ENCODE measurements at regions not wholly inside any gene's neighbourhood (a gene's known extent, or its start where the extent isn't known, plus 50 kb on each side); places are given as distances from the start of the nearest gene placed in this dataset.

DNA sequence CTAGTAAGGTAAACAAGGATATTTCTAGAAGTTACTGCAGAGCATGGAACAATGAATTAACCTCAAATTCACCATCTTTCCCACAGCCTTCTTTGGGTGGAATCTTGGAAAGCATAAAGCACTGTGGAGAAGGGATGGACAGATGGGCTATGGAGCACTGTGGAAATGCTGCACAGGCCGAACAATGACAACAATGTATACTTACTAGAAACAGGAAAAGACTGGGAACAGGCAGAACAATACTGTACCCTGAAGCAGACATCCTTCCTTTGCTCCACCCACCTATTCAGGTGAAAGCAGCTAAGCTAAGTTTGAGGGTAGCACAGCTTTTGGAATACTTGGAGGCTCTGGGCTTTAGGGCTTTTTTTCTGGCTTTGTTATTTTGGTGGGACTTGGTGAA is 250.6 kb upstream of the KLF8 start:
- DNase-seq = no peak
- no peaks in the 10 kb centered on the region for H3K4me1 ChIP-seq (ENCODE audit: control insufficient read depth in 3 of 3, insufficient read depth in 2 of 3, low read depth in 1 of 3, low read length in 2 of 3)
- no peak overlapping the region for H3K27ac ChIP-seq (ENCODE audit: low read depth in 1 of 3, low read length in 2 of 3)
- WGBS, 3 donors = 60 to 86% (median 82%) methylated on average over 1 of the region's 1 CpG
- no peak for FAIRE-seq
- peaks cover 0 to 2% of the 10 kb centered on the region in 2 donors for H3K9me3 ChIP-seq (ENCODE audit: control insufficient read depth in 2 of 2, insufficient read depth in 1 of 2, low read depth in 1 of 2, low read length in 1 of 2)
- H3K27me3 ChIP-seq (ENCODE audit: control insufficient read depth in 3 of 3, insufficient read depth in 3 of 3, low read length in 3 of 3) = no peaks in the 10 kb centered on the region
- H3K4me3 ChIP-seq (ENCODE audit: low read depth in 1 of 3, low read length in 3 of 3) = no peak overlapping the region
- H3K36me3 ChIP-seq (ENCODE audit: control insufficient read depth in 3 of 3, insufficient read depth in 2 of 3, low read depth in 1 of 3, low read length in 3 of 3) = no peaks in the 10 kb centered on the region

DNA sequence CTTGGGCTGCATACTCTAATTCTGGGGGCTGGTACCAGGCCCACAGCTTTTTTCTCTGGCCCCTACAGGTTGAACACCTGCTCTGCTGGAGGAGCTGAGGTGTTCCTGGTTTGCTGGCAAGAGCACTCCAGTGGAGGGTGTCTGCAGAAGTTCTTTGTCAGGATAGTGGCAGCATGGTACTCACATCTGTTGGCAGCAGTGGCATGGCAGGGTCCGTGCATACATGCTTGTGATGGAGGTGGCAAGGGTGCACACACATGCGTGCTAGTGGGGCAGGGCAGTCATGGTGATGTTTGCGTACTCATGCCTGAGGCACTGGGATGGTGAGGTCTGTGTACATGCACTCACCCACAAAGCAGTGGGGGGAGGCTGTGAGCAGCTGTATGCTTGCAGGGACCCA is 235.5 kb upstream of the KLF8 start:
- no peaks in the 10 kb centered on the region for H3K9me3 ChIP-seq (ENCODE audit: control insufficient read depth in 2 of 2, insufficient read depth in 1 of 2, low read depth in 1 of 2, low read length in 1 of 2)
- no peak overlapping the region for H3K4me3 ChIP-seq (ENCODE audit: low read depth in 1 of 3, low read length in 3 of 3)
- no peaks in the 10 kb centered on the region for H3K27me3 ChIP-seq (ENCODE audit: control insufficient read depth in 3 of 3, insufficient read depth in 3 of 3, low read length in 3 of 3)
- WGBS, 3 donors = 64 to 89% (median 81%) methylated on average over 3 of the region's 3 CpGs
- no peaks in the 10 kb centered on the region for H3K36me3 ChIP-seq (ENCODE audit: control insufficient read depth in 3 of 3, insufficient read depth in 2 of 3, low read depth in 1 of 3, low read length in 3 of 3)
- DNase-seq = no peak
- no peaks in the 10 kb centered on the region for H3K4me1 ChIP-seq (ENCODE audit: control insufficient read depth in 3 of 3, insufficient read depth in 2 of 3, low read depth in 1 of 3, low read length in 2 of 3)
- FAIRE-seq = no peak
- H3K27ac ChIP-seq (ENCODE audit: low read depth in 1 of 3, low read length in 2 of 3) = no peak overlapping the region

DNA sequence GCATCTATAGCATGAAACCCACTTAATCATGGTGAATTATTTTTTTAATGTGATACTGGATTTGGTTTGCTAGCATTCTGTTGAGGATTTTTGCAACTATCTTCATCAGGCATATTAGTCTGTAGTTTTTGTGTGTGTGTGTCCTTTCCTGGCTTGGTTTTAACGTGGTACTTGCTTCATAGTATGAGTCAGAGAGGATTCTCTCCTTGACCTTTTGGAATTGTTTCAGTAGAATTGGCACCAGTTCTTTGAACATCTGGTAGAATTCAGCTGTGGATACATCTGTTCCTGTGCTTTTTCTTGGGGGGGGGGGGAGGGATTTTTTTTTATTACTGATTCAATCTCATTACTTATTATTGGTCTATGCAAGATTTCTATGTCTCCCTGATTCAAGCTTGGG is 232.0 kb upstream of the KLF8 start:
- H3K4me1 ChIP-seq (ENCODE audit: control insufficient read depth in 3 of 3, insufficient read depth in 2 of 3, low read depth in 1 of 3, low read length in 2 of 3) = no peaks in the 10 kb centered on the region
- 17 to 34% (median 18%) methylated on average over 1 of the region's 1 CpG for WGBS, 3 donors
- H3K27ac ChIP-seq (ENCODE audit: low read depth in 1 of 3, low read length in 2 of 3) = no peak overlapping the region
- FAIRE-seq (no peak), DNase-seq (no peak)
- no peak overlapping the region for H3K4me3 ChIP-seq (ENCODE audit: low read depth in 1 of 3, low read length in 3 of 3)
- no peaks in the 10 kb centered on the region for H3K9me3 ChIP-seq (ENCODE audit: control insufficient read depth in 2 of 2, insufficient read depth in 1 of 2, low read depth in 1 of 2, low read length in 1 of 2)
- H3K27me3 ChIP-seq (ENCODE audit: control insufficient read depth in 3 of 3, insufficient read depth in 3 of 3, low read length in 3 of 3) = no peaks in the 10 kb centered on the region
- no peaks in the 10 kb centered on the region for H3K36me3 ChIP-seq (ENCODE audit: control insufficient read depth in 3 of 3, insufficient read depth in 2 of 3, low read depth in 1 of 3, low read length in 3 of 3)

DNA sequence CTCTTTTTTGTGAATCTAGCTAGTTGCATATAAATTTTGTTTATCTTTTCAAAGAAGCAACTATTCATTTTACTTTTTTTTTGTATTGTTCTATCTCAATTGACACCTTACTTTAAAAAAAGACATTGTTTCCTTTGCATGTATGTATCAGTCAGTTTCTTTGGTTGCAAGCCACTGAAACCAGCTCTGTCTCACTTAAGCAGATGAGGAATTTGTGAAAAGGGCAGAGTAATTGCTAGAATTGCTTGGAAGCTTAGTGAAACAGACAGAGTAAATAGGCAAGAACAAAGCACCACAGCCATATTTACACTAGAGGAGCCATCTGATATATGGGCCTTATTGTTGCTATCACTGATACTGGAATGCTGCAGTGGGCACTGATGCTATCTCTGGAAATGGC is 231.4 kb upstream of the KLF8 start:
- Histone ChIP-seq H3K27ac (ENCODE audit: low read depth in 1 of 3, low read length in 2 of 3) (no peak overlapping the region), H3K4me3 (ENCODE audit: low read depth in 1 of 3, low read length in 3 of 3) (no peak overlapping the region), H3K36me3 (ENCODE audit: control insufficient read depth in 3 of 3, insufficient read depth in 2 of 3, low read depth in 1 of 3, low read length in 3 of 3) (no peaks in the 10 kb centered on the region), H3K27me3 (ENCODE audit: control insufficient read depth in 3 of 3, insufficient read depth in 3 of 3, low read length in 3 of 3) (no peaks in the 10 kb centered on the region), H3K9me3 (ENCODE audit: control insufficient read depth in 2 of 2, insufficient read depth in 1 of 2, low read depth in 1 of 2, low read length in 1 of 2) (no peaks in the 10 kb centered on the region), H3K4me1 (ENCODE audit: control insufficient read depth in 3 of 3, insufficient read depth in 2 of 3, low read depth in 1 of 3, low read length in 2 of 3) (no peaks in the 10 kb centered on the region)
- DNase-seq (no peak), FAIRE-seq (no peak)

DNA sequence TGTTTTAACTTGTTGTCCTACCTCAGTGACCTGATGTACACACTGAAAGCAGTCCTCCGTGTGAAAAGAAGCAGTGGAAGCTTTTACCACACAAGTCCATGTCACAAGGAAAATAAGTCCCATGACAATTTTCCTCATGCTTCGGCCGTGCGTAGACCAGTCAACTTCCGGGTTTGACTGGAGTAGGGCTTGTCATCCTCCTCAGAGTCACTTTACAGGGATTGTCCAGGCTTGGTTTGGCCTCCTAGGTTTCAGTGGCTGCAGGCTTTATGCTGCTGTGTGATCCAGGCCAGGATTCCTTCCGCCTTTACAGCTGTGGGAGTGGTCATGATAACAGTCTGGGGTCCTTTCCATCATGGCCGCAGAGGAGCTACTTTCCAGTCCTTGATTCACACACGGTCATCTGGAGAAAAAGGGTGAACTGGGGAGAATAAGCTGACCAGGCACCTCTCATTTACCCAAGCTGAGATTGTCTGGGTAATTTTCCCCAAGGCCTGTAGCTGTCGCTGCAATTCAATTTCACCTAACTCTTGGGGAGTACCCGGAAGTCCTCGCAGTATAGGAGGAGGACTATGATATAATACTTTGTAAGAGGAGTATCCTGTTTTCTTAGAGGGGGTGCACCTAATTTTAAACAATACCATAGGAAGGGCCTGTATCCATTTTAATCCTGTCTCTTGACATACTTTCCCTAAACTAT is 206.1 kb upstream of the KLF8 start:
- Histone ChIP-seq H3K36me3 (ENCODE audit: control insufficient read depth in 3 of 3, insufficient read depth in 2 of 3, low read depth in 1 of 3, low read length in 3 of 3) (no peaks in the 10 kb centered on the region), H3K9me3 (ENCODE audit: control insufficient read depth in 2 of 2, insufficient read depth in 1 of 2, low read depth in 1 of 2, low read length in 1 of 2) (no peaks in the 10 kb centered on the region), H3K4me3 (ENCODE audit: low read depth in 1 of 3, low read length in 3 of 3) (no peak overlapping the region), H3K4me1 (ENCODE audit: control insufficient read depth in 3 of 3, insufficient read depth in 2 of 3, low read depth in 1 of 3, low read length in 2 of 3) (no peaks in the 10 kb centered on the region), H3K27me3 (ENCODE audit: control insufficient read depth in 3 of 3, insufficient read depth in 3 of 3, low read length in 3 of 3) (no peaks in the 10 kb centered on the region), H3K27ac (ENCODE audit: low read depth in 1 of 3, low read length in 2 of 3) (no peak overlapping the region)
- FAIRE-seq (no peak), DNase-seq (no peak)
- WGBS, 3 donors = 85 to 94% (median 91%) methylated on average over 11 of the region's 11 CpGs

DNA sequence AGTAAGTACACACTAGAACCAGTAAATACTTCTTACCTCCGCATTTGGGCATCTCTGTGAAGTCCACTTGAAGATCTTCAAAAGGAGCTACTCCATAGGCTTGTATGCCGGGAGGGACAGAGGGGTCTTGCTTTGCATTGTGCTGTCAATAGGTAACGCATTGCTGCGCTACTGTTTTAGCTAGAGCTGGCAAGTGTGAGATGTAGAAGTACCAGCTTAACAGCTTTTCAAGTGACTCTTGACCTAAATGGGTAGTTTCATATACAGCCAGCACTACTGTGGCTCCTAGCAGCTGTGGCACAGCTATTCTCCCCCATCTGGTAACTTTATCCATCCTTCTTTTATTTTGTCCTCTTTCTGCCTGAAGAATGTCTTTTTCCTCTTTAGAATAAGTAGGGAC is 205.3 kb upstream of the KLF8 start:
- H3K36me3 ChIP-seq (ENCODE audit: control insufficient read depth in 3 of 3, insufficient read depth in 2 of 3, low read depth in 1 of 3, low read length in 3 of 3) = no peaks in the 10 kb centered on the region
- H3K9me3 ChIP-seq (ENCODE audit: control insufficient read depth in 2 of 2, insufficient read depth in 1 of 2, low read depth in 1 of 2, low read length in 1 of 2) = no peaks in the 10 kb centered on the region
- H3K4me1 ChIP-seq (ENCODE audit: control insufficient read depth in 3 of 3, insufficient read depth in 2 of 3, low read depth in 1 of 3, low read length in 2 of 3) = no peaks in the 10 kb centered on the region
- 91 to 98% (median 93%) methylated on average over 4 of the region's 4 CpGs for WGBS, 3 donors
- DNase-seq (no peak), FAIRE-seq (no peak)
- H3K4me3 ChIP-seq (ENCODE audit: low read depth in 1 of 3, low read length in 3 of 3) = no peak overlapping the region
- no peak overlapping the region for H3K27ac ChIP-seq (ENCODE audit: low read depth in 1 of 3, low read length in 2 of 3)
- H3K27me3 ChIP-seq (ENCODE audit: control insufficient read depth in 3 of 3, insufficient read depth in 3 of 3, low read length in 3 of 3) = no peaks in the 10 kb centered on the region

DNA sequence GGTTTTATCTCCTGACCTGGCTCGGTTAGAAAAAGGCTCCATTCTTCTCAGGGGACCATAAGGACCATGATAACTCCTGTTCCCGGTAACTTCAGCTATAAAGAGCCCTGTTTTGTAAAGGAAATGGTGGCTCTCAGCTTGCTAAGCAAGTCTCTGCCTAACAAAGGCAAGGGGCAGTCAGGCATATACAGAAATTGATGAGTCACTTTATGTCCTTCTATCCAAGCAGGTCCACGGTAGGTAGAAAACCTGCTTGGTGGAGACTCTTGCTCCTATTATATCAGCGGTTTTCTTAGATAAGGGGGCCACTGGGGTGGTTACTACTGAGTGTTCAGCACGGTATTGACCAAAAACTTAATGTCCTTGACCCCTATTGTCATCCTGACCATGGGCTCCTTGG is 203.0 kb upstream of the KLF8 start:
- WGBS, 3 donors = 63 to 75% (median 70%) methylated on average over 5 of the region's 5 CpGs

DNA sequence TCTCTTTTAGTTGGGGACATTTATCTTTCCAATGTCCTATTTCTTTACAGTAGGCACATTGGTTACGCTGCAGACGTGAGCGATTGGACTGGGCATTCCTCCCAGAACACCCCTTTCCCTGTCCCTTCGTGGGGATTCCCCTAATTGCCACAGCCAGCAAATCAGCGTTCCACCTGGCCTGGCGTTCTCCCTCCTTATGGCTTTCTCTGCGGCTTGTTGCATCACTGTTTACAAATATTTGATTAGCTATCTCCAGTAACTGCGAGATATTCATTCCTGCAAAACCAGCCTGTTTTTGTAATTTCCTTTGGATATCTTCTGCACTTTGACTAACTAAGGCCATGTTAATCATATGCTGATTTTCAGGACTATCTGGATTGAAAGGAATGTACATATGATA is 202.5 kb upstream of the KLF8 start:
- H3K27ac ChIP-seq (ENCODE audit: low read depth in 1 of 3, low read length in 2 of 3) = no peak overlapping the region
- no peaks in the 10 kb centered on the region for H3K27me3 ChIP-seq (ENCODE audit: control insufficient read depth in 3 of 3, insufficient read depth in 3 of 3, low read length in 3 of 3)
- FAIRE-seq (no peak), DNase-seq (no peak)
- H3K9me3 ChIP-seq (ENCODE audit: control insufficient read depth in 2 of 2, insufficient read depth in 1 of 2, low read depth in 1 of 2, low read length in 1 of 2) = no peaks in the 10 kb centered on the region
- WGBS, 3 donors = 75 to 84% (median 80%) methylated on average over 8 of the region's 8 CpGs
- no peak overlapping the region for H3K4me3 ChIP-seq (ENCODE audit: low read depth in 1 of 3, low read length in 3 of 3)
- no peaks in the 10 kb centered on the region for H3K36me3 ChIP-seq (ENCODE audit: control insufficient read depth in 3 of 3, insufficient read depth in 2 of 3, low read depth in 1 of 3, low read length in 3 of 3)
- no peaks in the 10 kb centered on the region for H3K4me1 ChIP-seq (ENCODE audit: control insufficient read depth in 3 of 3, insufficient read depth in 2 of 3, low read depth in 1 of 3, low read length in 2 of 3)

More for the DNA sequence above, 203.0 kb upstream of the KLF8 start:
- no peaks in the 10 kb centered on the region for H3K36me3 ChIP-seq (ENCODE audit: control insufficient read depth in 3 of 3, insufficient read depth in 2 of 3, low read depth in 1 of 3, low read length in 3 of 3)
- no peaks in the 10 kb centered on the region for H3K27me3 ChIP-seq (ENCODE audit: control insufficient read depth in 3 of 3, insufficient read depth in 3 of 3, low read length in 3 of 3)
- FAIRE-seq (no peak), DNase-seq (no peak)
- H3K27ac ChIP-seq (ENCODE audit: low read depth in 1 of 3, low read length in 2 of 3) = no peak overlapping the region
- no peaks in the 10 kb centered on the region for H3K4me1 ChIP-seq (ENCODE audit: control insufficient read depth in 3 of 3, insufficient read depth in 2 of 3, low read depth in 1 of 3, low read length in 2 of 3)
- H3K9me3 ChIP-seq (ENCODE audit: control insufficient read depth in 2 of 2, insufficient read depth in 1 of 2, low read depth in 1 of 2, low read length in 1 of 2) = no peaks in the 10 kb centered on the region
- H3K4me3 ChIP-seq (ENCODE audit: low read depth in 1 of 3, low read length in 3 of 3) = no peak overlapping the region

DNA sequence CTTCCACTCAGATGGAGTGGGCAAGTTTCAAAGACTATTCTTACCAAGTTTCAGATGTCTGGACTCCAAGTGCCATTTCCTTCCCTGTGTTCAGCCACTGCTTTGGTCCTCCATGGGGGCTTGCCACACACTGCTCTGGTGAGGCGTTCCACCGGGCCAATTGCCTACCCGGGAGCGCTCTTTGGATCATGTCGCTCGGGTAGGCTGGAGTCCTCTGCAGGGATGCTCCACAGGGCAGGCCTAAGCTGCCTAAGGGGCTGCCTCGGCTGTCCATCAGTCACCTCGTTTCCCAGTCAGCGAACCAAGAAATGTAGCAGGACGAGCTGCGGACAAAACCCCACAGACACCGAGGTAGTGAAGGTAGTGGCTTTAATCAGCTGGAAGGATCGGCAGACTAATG is 200.7 kb upstream of the KLF8 start:
- H3K9me3 ChIP-seq (ENCODE audit: control insufficient read depth in 2 of 2, insufficient read depth in 1 of 2, low read depth in 1 of 2, low read length in 1 of 2) = no peaks in the 10 kb centered on the region
- H3K27ac ChIP-seq (ENCODE audit: low read depth in 1 of 3, low read length in 2 of 3) = no peak overlapping the region
- 93 to 97% (median 95%) methylated on average over 13 of the region's 13 CpGs for WGBS, 3 donors
- H3K4me3 ChIP-seq (ENCODE audit: low read depth in 1 of 3, low read length in 3 of 3) = no peak overlapping the region
- no peak for FAIRE-seq
- DNase-seq = no peak
- no peaks in the 10 kb centered on the region for H3K4me1 ChIP-seq (ENCODE audit: control insufficient read depth in 3 of 3, insufficient read depth in 2 of 3, low read depth in 1 of 3, low read length in 2 of 3)
- no peaks in the 10 kb centered on the region for H3K36me3 ChIP-seq (ENCODE audit: control insufficient read depth in 3 of 3, insufficient read depth in 2 of 3, low read depth in 1 of 3, low read length in 3 of 3)
- no peaks in the 10 kb centered on the region for H3K27me3 ChIP-seq (ENCODE audit: control insufficient read depth in 3 of 3, insufficient read depth in 3 of 3, low read length in 3 of 3)

Data from small intestine (tissue), 7 donors.